HUES6 (cell line): ENCODE measurements at regions not wholly inside any gene's neighbourhood (a gene's known extent, or its start where the extent isn't known, plus 50 kb on each side); places are given as distances from the start of the nearest gene placed in this dataset.

Experiments
- H3K27ac ChIP-seq: 2 replicates; pipeline ENCODE4 v1.7.0; 2013; ENCODE audit warnings: low read depth, mild to moderate bottlenecking, low read length, inconsistent platforms
- H3K27me3 ChIP-seq: 2 replicates; pipeline ENCODE4 v1.6.1; 2013; ENCODE audit warnings: low read length; ENCODE audit not compliant: control insufficient read depth, insufficient read depth
- H3K36me3 ChIP-seq: 2 replicates; pipeline ENCODE4 v1.6.1; 2013; ENCODE audit warnings: low read length; ENCODE audit not compliant: control insufficient read depth, insufficient read depth
- H3K4me1 ChIP-seq: 2 replicates; pipeline ENCODE4 v1.6.1; 2013; ENCODE audit warnings: low read length; ENCODE audit not compliant: control insufficient read depth, insufficient read depth
- H3K4me3 ChIP-seq: 2 replicates; pipeline ENCODE4 v1.5.1; 2013; ENCODE audit warnings: low read depth, low read length
- H3K9ac ChIP-seq: one replicate; pipeline ENCODE4 v1.6.1; 2013; ENCODE audit warnings: mild to moderate bottlenecking, low read length
- H3K9me3 ChIP-seq: 2 replicates; pipeline ENCODE4 v1.6.1; 2013; ENCODE audit warnings: low read depth, low read length; ENCODE audit not compliant: control insufficient read depth, insufficient read depth

- no peaks in the 10 kb centered on the region for H3K36me3 ChIP-seq
- H3K9ac ChIP-seq: no peak overlapping the region
- no peaks in the 10 kb centered on the region for H3K4me1 ChIP-seq
- no peak overlapping the region for H3K4me3 ChIP-seq
- no peaks in the 10 kb centered on the region for H3K9me3 ChIP-seq
- H3K27me3 ChIP-seq: no peaks in the 10 kb centered on the region
- no peak overlapping the region for H3K27ac ChIP-seq
These were observed 613.3 kb downstream of the TUSC7 start for GRCh38 chr3:117322866-117323265.

- Histone ChIP-seq H3K4me1 (0 out of 2 replicates have a peak, but pooled peaks cover 10% of the 10 kb centered on the region), H3K27me3 (no peaks in the 10 kb centered on the region), H3K27ac (no peak overlapping the region), H3K36me3 (no peaks in the 10 kb centered on the region), H3K9me3 (no peaks in the 10 kb centered on the region), H3K4me3 (no peak overlapping the region), H3K9ac (no peak overlapping the region)
These were observed 637.3 kb downstream of the TUSC7 start for GRCh38 chr3:117346901-117347300.

GRCh38 chr3:117348884-117349283 is 639.3 kb downstream of the TUSC7 start:
- H3K4me1 ChIP-seq: no peaks in the 10 kb centered on the region
- no peak overlapping the region for H3K9ac ChIP-seq
- no peaks in the 10 kb centered on the region for H3K9me3 ChIP-seq
- no peak overlapping the region for H3K27ac ChIP-seq
- no peaks in the 10 kb centered on the region for H3K36me3 ChIP-seq
- no peaks in the 10 kb centered on the region for H3K27me3 ChIP-seq
- no peak overlapping the region for H3K4me3 ChIP-seq

GRCh38 chr3:117349566-117349965 is 640.0 kb downstream of the TUSC7 start:
- no peak overlapping the region for H3K9ac ChIP-seq
- H3K9me3 ChIP-seq: no peaks in the 10 kb centered on the region
- no peaks in the 10 kb centered on the region for H3K4me1 ChIP-seq

GRCh38 chr3:117350371-117350770 is 640.8 kb downstream of the TUSC7 start:
- H3K4me1 ChIP-seq: no peaks in the 10 kb centered on the region
- H3K9ac ChIP-seq: no peak overlapping the region
- H3K36me3 ChIP-seq: no peaks in the 10 kb centered on the region
- no peak overlapping the region for H3K4me3 ChIP-seq
- H3K9me3 ChIP-seq: no peaks in the 10 kb centered on the region
- no peak overlapping the region for H3K27ac ChIP-seq
- H3K27me3 ChIP-seq: no peaks in the 10 kb centered on the region

More at GRCh38 chr3:117349566-117349965, 640.0 kb downstream of the TUSC7 start:
- H3K27me3 ChIP-seq: no peaks in the 10 kb centered on the region
- no peak overlapping the region for H3K4me3 ChIP-seq
- no peak overlapping the region for H3K27ac ChIP-seq
- H3K36me3 ChIP-seq: no peaks in the 10 kb centered on the region

- Histone ChIP-seq H3K36me3 (no peaks in the 10 kb centered on the region), H3K9ac (no peak overlapping the region), H3K27me3 (no peaks in the 10 kb centered on the region), H3K4me1 (peaks cover 19% of the 10 kb centered on the region), H3K27ac (no peak overlapping the region), H3K4me3 (no peak overlapping the region), H3K9me3 (no peaks in the 10 kb centered on the region)
These were observed 646.0 kb downstream of the TUSC7 start for GRCh38 chr3:117355566-117355965.

- Histone ChIP-seq H3K27me3 (no peaks in the 10 kb centered on the region), H3K4me1 (peaks cover 19% of the 10 kb centered on the region), H3K9me3 (0 out of 2 replicates have a peak, but pooled peaks cover 4% of the 10 kb centered on the region), H3K36me3 (no peaks in the 10 kb centered on the region), H3K27ac (no peak overlapping the region), H3K4me3 (no peak overlapping the region), H3K9ac (no peak overlapping the region)
These were observed 646.6 kb downstream of the TUSC7 start for GRCh38 chr3:117356091-117356705.

- Histone ChIP-seq H3K4me1 (peaks cover 19% of the 10 kb centered on the region), H3K27ac (no peak overlapping the region), H3K4me3 (no peak overlapping the region), H3K36me3 (no peaks in the 10 kb centered on the region), H3K9ac (no peak overlapping the region), H3K9me3 (0 out of 2 replicates have a peak, but pooled peaks cover 9% of the 10 kb centered on the region), H3K27me3 (no peaks in the 10 kb centered on the region)
These were observed 649.2 kb downstream of the TUSC7 start for GRCh38 chr3:117358717-117359314.

GRCh38 chr3:117366574-117366973 is 657.0 kb downstream of the TUSC7 start:
- Histone ChIP-seq H3K27ac (no peak overlapping the region), H3K36me3 (no peaks in the 10 kb centered on the region), H3K9me3 (peaks cover 6% of the 10 kb centered on the region), H3K4me1 (no peaks in the 10 kb centered on the region), H3K27me3 (no peaks in the 10 kb centered on the region), H3K4me3 (no peak overlapping the region), H3K9ac (no peak overlapping the region)

GRCh38 chr3:117367861-117368260 is 658.3 kb downstream of the TUSC7 start:
- Histone ChIP-seq H3K9me3 (peaks cover 4% of the 10 kb centered on the region), H3K36me3 (no peaks in the 10 kb centered on the region), H3K4me3 (no peak overlapping the region), H3K27me3 (no peaks in the 10 kb centered on the region), H3K9ac (no peak overlapping the region), H3K4me1 (no peaks in the 10 kb centered on the region), H3K27ac (no peak overlapping the region)

- no peaks in the 10 kb centered on the region for H3K27me3 ChIP-seq
- no peaks in the 10 kb centered on the region for H3K9me3 ChIP-seq
- H3K27ac ChIP-seq: no peak overlapping the region
- no peaks in the 10 kb centered on the region for H3K4me1 ChIP-seq
- no peaks in the 10 kb centered on the region for H3K36me3 ChIP-seq
- no peak overlapping the region for H3K4me3 ChIP-seq
- H3K9ac ChIP-seq: no peak overlapping the region
These were observed 671.1 kb downstream of the TUSC7 start for GRCh38 chr3:117380631-117381030.
